COLO668 (cell line): ENCODE measurements at regions not wholly inside any gene's neighbourhood (a gene's known extent, or its start where the extent isn't known, plus 50 kb on each side); places are given as distances from the start of the nearest gene placed in this dataset.
A peak's percentile ranks its signal among the peaks of the same experiment; 100 is the strongest.

ENCODE experiments used
- DNase-seq: peaks from one replicate; lab custom pipeline; 2025; ENCODE audit not compliant: unreplicated experiment; lab: John Stamatoyannopoulos, UW

GRCh38 chr1:116231752-116232151, 120.6 kb downstream of the MAB21L3 start:
- no peak for DNase-seq

DNA sequence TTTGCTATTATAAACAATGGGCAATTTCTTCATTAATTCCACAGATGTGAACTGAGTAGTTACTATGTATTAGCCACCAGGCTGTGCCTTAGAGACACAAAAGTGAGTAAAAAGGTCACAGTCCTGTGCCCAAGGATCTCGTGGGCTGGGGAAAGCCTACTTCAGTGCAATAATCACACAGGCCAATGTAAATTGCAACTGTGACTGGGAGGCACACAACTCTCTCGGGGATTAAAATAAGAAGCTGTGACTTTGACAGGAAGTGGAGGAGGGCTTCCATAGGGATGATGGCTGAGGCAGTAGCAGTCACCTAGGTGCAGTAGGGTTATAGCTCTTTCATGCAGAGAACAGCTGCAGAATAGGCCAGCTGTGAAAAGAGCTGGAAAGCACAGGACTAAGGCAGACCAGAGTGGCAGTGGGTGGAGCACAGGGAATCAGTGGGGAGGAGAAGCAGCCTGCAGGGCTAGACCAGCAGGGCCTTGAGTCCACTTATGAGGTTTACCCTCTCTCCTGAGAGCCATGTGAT, 121.9 kb downstream of the MAB21L3 start:
- peak; percentile 17 for DNase-seq

DNA sequence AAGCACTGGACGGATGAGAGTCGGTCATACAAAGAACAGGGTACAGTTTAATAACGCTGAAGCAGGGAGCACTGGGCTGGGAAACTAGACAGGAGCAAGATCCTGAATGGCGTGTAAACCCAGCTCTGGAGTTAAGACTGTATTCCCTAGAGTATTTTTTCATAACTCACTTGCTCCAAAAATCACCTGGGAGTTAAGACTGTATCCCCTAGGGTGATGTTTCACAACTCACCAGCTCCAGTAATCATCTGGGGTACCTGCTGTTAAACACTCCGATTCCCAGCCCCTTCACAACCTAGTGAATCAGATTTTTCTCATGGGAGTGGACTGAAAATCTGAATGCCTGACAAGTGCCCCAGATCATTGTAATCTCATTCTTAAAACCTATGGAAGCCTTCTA, 123.2 kb downstream of the MAB21L3 start:
- no peak for DNase-seq

DNA sequence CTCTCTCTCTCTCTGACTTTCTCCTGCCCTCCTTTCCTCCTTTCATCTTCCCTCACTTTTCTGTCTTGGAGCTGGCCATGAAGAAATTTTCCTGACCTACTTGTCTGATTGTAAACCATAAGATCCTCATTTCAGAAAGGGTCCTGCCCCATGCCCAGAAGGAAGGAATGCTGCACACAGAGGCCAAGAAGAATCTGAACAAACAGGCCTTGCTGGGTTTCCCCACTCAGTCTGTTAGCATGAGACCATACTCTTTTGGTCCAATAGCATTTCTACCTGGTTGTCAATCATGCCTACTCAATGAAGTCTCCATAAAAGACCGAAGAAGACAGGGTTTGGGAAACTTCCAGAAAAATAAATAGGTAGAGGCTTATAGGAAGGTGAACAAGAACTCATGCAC, 128.7 kb downstream of the MAB21L3 start:
- DNase-seq: no peak

GRCh38 chr1:116242741-116243140, 130.3 kb upstream of the ATP1A1 start:
- DNase-seq: no peak

DNA sequence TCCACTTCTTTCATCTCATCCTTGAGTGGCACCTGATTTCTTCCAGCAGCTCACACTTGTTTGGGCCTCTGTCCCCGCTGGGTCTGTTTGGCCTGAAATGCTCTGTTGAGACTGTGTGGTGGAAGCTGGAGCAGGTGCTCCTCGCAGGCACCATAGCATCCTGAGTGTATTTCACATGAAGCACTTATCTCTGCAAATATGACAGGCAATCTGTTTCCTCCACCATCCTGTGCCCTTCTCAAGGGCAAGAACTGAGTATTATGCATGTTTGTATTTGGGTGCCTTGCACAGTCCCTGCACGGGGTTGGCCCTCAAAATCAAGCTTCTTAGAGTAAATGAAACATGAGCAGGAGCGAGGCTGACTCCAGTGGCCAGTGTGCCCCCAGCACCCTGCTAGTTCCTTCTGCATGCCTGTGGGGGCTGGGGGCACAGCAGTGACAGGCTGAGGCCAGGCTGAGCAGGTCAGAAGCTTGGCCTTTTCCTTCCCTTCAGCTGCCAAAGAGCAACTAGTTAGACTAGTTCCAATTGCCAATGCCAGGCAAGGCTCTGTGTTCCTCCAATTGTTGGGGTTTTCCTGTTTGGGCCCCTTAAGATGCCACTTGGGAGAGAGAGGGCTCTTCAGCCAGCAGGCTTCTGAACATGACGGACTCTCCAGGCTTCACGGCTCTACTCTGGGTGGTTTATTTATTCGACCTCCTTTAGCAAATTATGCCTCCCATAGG, 129.6 kb upstream of the ATP1A1 start:
- DNase-seq: peak; percentile 30

GRCh38 chr1:116246174-116246573, 126.9 kb upstream of the ATP1A1 start:
- no peak for DNase-seq

DNA sequence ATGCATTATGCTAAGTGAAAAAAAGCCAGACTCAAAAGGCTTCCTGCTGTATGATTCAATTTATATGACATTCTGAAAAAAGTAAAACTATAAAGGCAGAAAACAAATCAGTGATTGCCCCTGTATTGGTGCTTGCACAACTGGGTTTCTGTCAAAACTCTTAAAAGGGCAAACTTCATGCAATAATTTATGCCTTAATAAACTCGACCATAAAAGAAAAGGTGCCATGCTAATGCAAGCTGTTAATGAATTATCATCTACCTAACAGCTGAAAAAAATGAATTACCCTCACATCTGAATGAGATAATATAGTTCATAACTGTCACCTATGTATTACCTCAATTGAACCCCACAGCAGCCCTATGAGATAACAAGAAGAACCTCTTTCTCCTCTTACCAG, 120.8 kb upstream of the ATP1A1 start:
- no peak for DNase-seq

DNA sequence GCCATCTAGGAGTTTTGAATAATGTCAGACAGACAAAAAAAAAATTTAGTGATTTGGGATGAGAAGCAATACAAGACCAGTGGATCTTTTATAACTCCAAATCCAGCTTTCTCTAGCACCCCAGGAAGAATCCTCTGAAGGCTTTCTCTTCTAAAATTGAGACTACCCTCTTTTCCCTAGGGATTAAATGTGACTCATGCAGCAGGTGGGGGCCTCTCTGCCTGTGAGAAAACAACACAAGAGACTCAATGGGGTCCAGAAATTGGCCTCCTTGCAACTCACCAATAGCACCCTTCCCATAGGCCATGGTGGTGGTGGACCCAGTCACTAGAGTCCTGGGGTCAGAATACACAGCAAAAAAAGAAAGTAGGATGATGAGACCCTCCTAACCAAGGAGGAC, 120.3 kb upstream of the ATP1A1 start:
- DNase-seq: no peak

GRCh38 chr1:116253566-116254382, 119.3 kb upstream of the ATP1A1 start:
- DNase-seq: no peak

GRCh38 chr1:116254776-116255175, 118.3 kb upstream of the ATP1A1 start:
- no peak for DNase-seq

- no peak for DNase-seq
Measured at GRCh38 chr1:116255486-116256285, 117.4 kb upstream of the ATP1A1 start.

DNA sequence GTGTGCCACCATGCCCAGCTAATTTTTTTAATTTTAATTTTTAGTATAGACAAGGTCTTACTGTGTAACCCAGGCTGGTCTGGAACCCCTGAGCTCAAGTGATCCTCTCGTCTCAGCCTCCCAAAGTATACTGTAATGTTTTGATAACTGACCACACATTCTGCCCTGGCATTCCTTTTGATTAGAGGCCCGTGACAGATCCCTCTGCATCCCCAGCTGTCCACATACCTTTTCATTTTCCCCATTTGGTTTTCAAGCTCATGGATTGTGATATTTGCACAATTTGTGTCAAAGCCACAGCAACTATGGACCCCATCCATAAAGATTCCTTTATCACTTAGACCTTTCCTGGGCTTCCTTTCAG, 116.8 kb upstream of the ATP1A1 start:
- DNase-seq: no peak

- peak; percentile 54 for DNase-seq
Measured at GRCh38 chr1:116256875-116257274, 116.2 kb upstream of the ATP1A1 start.

- peak; percentile 61 for DNase-seq
Measured at GRCh38 chr1:116257341-116257767, 115.7 kb upstream of the ATP1A1 start.

GRCh38 chr1:116257836-116258235, 115.2 kb upstream of the ATP1A1 start:
- DNase-seq: no peak

DNA sequence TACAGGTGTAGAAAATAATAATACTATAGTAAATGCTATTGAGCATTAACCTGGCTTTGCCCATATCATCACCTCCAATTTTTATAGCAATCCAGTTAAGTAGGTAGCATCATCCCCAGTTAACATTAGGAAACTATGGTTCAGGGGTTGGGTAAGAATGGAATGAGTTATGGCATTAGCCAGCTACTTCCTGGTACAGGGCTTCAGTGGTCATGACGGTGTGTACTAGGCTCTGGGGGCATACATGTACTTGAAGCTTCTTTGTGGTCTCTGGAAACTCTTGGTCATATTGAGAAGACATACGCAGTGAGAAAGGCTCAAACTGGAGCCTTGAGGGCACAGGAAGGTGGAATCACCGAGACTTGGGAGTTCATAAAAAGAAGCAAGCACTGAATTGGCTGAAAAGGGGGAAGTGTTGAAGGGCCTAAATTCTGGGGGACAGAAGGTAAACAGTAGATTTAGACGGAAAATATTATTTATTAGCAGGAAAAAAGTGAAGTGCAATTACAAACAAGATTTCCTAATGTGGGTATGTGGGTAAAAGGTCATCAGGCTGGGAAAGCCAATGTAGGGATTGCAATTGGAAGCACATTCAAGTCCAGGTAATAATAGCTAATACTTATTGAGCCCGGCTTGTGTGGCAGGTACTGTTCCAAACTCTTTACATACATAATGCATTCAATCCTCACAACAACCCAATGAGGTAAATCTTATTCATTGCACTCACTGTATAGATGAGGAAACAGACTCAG, 114.2 kb upstream of the ATP1A1 start:
- no peak for DNase-seq

DNA sequence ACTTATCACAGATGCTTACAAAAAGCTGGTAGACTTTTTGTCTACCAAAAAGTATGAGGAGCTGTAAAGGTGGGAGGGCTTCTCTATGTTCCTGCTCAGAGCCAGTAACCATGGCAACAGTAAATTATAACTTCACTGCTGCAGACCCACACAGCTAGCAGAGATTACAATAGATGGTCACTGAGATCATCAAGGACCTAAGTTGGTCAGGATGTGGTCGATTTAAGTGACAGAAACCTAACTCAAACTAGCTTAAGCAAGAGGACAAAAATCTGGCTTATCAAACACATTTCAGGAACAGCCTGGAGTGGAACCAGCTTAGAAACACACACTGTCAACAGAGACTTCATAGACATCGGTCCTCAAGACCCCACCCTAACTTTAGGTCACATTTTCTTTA, 113.4 kb upstream of the ATP1A1 start:
- DNase-seq: no peak

DNA sequence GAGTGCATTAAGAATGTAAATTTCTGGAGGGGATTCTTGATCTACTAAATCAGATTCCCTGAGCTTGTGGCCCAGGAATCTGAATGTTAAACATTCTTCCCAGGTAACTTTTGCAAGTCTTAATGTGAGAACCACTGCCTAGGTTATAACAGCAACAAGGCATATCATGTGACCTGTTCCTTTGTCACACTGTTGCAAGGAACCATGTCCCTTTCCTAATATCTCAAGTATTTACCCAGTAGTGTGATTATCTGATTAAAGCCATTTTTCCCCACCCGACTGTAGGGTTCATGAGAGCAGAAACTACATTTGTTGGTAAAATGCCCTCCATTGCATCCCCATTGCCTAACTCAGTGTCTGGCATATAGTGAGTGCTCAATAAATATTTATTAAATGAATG, 112.9 kb upstream of the ATP1A1 start:
- no peak for DNase-seq

DNA sequence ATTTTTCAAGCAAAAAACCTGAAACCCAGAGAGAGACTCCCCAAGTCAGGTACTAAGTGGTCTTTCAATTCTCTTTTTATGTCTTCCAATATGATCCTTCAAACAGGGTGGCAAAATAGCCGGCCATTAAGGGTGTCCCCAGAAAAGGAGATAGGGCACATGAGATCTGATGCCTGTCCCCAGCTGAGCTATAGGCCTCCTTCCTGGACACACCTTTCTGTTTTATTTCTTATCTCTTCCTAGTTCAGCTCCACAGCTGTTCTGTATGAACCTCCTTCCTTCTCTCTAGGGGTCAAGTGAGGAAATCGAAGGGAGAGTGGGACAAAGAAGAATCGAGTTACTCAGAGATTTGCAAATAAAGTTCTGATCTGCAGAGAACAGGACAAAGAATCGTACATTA, 112.4 kb upstream of the ATP1A1 start:
- DNase-seq: no peak

GRCh38 chr1:116261227-116261626, 111.8 kb upstream of the ATP1A1 start:
- no peak for DNase-seq
